Left colon (tissue), 2 donors: ENCODE measurements at regions not wholly inside any gene's neighbourhood (a gene's known extent, or its start where the extent isn't known, plus 50 kb on each side); places are given as distances from the start of the nearest gene placed in this dataset.
A peak's percentile ranks its signal among the peaks of the same experiment; 100 is the strongest.

Source experiments
- ATAC-seq: fragments of 200-7000 bp; cut with Tn5 transposase; one replicate; pipeline ENCODE4 v1.9.1; 2020; ENCODE audit warnings: mild to moderate bottlenecking, moderate library complexity
- DNase-seq, 2 donors: peaks; one replicate each; pipeline ENCODE4 v3.0.0-alpha.2; 2020
- intact Hi-C, 2 donors: fragments of 100-400 bp; cut with DNase I in 1 of 2; cut with micrococcal nuclease in 1 of 2; formaldehyde crosslinking; loops; one replicate each; pipeline versions ENCODE4 v1.11.2 to v1.14.0; 2022; cut with DNase I, micrococcal nuclease
- donor health status: DM: no; HTN: no; CAD: no.
- donor health status: DM: yes; HTN: yes; CAD: no.

- DNase-seq (no peak), ATAC-seq (no peak)
- intact Hi-C loops, result no loop called here
These were observed 247.5 kb downstream of the MBNL1 start for GRCh38 chr3:152516216-152516615.

- DNase-seq, result no peak
- intact Hi-C loops, result no loop called here
- ATAC-seq, result no peak
These were observed 248.8 kb downstream of the MBNL1 start for GRCh38 chr3:152517502-152517901.

GRCh38 chr3:152518346-152518745 is 249.6 kb downstream of the MBNL1 start:
- intact Hi-C loops, result no loop called here

GRCh38 chr3:152519376-152519775 is 250.6 kb downstream of the MBNL1 start:
- ATAC-seq, result no peak
- no peak for DNase-seq
- intact Hi-C loops, result no loop called here

More at GRCh38 chr3:152518346-152518745, 249.6 kb downstream of the MBNL1 start:
- DNase-seq (no peak), ATAC-seq (no peak)

GRCh38 chr3:152522036-152522435 is 253.3 kb downstream of the MBNL1 start:
- no peak for DNase-seq
- ATAC-seq, result no peak
- intact Hi-C loops, result no loop called here

GRCh38 chr3:152524198-152525140 is 255.7 kb downstream of the MBNL1 start:
- intact Hi-C loops, result no loop called here
- ATAC-seq, result peak; percentile 52
- DNase-seq, result peak in 1 of 2 donors; percentile 40

GRCh38 chr3:152531717-152532116 is 263.0 kb downstream of the MBNL1 start:
- ATAC-seq (no peak), DNase-seq (no peak)
- intact Hi-C loops, result no loop called here

- intact Hi-C loops, result no loop called here
- ATAC-seq (no peak), DNase-seq (no peak)
These were observed 269.8 kb downstream of the MBNL1 start for GRCh38 chr3:152538518-152538917.

GRCh38 chr3:152539191-152539764 is 270.5 kb downstream of the MBNL1 start:
- DNase-seq (no peak), ATAC-seq (peak; percentile 42)
- intact Hi-C loops, result no loop called here

- intact Hi-C loops, result no loop called here
- ATAC-seq (no peak), DNase-seq (no peak)
These were observed 271.4 kb downstream of the MBNL1 start for GRCh38 chr3:152540120-152540519.

- intact Hi-C loops, result no loop called here
- no peak for DNase-seq
- no peak for ATAC-seq
These were observed 278.4 kb downstream of the MBNL1 start for GRCh38 chr3:152547153-152547552.

- intact Hi-C loops, result no loop called here
- ATAC-seq, result no peak
These were observed 280.5 kb downstream of the MBNL1 start for GRCh38 chr3:152549263-152549662.

GRCh38 chr3:152550284-152550683 is 281.6 kb downstream of the MBNL1 start:
- intact Hi-C loops, result no loop called here
- ATAC-seq (no peak), DNase-seq (no peak)

More at GRCh38 chr3:152549263-152549662, 280.5 kb downstream of the MBNL1 start:
- DNase-seq, result no peak

- DNase-seq (no peak), ATAC-seq (no peak)
- intact Hi-C loops, result no loop called here
These were observed 280.0 kb upstream of the P2RY1 start for GRCh38 chr3:152554980-152555379.

GRCh38 chr3:152555666-152556291 is 279.2 kb upstream of the P2RY1 start:
- intact Hi-C loops, result no loop called here
- no peak for ATAC-seq
- DNase-seq, result no peak

- ATAC-seq, result peak; percentile 46
- no peak for DNase-seq
These were observed 278.1 kb upstream of the P2RY1 start for GRCh38 chr3:152556731-152557254.

GRCh38 chr3:152557302-152557999 is 277.5 kb upstream of the P2RY1 start:
- no peak for ATAC-seq

More at GRCh38 chr3:152556731-152557254, 278.1 kb upstream of the P2RY1 start:
- intact Hi-C loops, result no loop called here

GRCh38 chr3:152558386-152558785 is 276.5 kb upstream of the P2RY1 start:
- intact Hi-C loops, result no loop called here
- DNase-seq (no peak), ATAC-seq (no peak)

More at GRCh38 chr3:152557302-152557999, 277.5 kb upstream of the P2RY1 start:
- intact Hi-C loops, result no loop called here
- no peak for DNase-seq

- ATAC-seq, result no peak
- DNase-seq, result no peak
- intact Hi-C loops, result no loop called here
These were observed 275.7 kb upstream of the P2RY1 start for GRCh38 chr3:152559246-152559645.
